ENCODE measurements at regions not wholly inside any gene's neighbourhood (a gene's known extent, or its start where the extent isn't known, plus 50 kb on each side); places are given as distances from the start of the nearest gene placed in this dataset.
"Not testable (repeated sequence)": the region's sequence is repeated elsewhere in the genome, so short reads cannot be mapped to it uniquely, and the experiment has no call there.

DNA sequence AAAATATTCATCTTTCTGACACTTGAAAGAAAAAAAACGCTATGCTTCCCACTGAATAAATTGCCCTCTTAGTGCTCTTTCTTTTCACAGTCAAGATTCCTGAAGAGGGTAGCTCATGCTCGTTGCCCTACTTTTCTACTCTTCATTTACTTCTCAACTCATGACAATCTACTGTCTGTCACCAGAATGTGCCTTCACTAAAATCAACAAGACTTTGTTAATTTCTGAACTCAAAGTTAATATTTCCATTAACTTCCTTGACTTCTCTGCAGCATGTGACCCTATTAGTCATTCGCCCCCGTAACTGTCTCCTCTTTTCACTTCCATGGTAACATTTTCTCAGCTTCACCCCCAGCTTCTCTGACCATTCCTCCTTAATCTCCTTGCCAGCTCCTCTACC, 98.9 kb upstream of the MAPRE2 start:
- no peak for DNase-seq

DNA sequence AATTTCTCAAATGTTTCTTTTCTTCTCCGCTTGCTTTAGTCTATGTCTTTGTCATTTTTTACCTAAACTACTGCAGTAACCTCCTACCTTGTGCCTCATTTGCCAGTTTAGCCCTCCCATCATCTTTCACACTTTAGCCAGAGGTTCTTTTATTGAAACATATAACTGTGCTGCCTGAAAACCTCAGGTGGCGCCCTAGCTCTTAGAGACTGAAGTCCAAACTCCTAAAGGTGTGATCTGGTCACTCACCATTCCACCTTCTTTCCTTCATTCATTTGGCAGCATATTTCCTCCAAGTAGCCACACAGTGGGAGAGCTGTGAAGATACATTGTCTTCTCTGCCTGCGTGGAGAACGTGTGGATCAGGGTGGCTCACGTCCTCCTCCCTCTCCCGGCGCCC, 98.2 kb upstream of the MAPRE2 start:
- DNase-seq = no peak

DNA sequence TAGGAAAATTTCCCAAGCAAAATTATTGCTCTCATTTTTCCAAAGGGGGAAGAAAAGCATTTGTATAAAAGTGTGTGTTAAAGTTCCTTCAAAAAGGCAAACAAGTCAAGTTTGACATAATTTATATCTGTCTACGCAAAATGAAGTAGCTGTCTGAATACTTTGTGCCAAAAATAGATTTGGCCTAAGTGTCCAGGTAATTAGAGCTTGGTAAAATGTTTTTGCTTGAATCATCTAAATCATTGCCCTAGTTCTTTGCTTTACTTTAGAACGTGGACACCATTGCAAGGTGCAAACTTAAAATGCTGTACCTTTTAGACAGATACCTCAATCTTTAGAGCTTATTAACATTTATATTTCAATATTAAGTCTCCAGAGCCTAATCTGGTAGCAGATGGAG, 97.6 kb upstream of the MAPRE2 start:
- DNase-seq = no peak

DNA sequence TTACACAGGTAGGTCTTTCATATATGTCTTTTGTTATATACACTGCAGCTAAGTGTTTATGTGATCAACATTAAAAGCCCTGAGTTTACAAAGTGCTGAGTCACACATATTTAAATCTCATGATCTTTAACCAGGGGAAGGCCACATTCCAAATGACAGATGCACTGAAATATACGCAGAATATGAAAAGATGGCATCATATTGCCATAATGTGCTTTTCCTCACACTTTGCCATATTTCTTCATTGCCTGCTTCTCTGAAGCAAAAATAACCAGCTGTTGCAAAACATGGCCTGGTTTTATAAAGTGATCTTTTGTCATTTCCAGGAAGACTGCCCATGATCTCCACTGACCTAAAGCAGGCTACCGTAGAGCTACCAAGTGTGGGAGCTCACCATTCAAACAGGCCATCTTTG, 93.5 kb upstream of the MAPRE2 start:
- DNase-seq = peak in 1 of 2 experiments; percentile 14

- DNase-seq = no peak
Observed at GRCh38 chr18:34951625-34952379, 89.4 kb upstream of the MAPRE2 start.

DNA sequence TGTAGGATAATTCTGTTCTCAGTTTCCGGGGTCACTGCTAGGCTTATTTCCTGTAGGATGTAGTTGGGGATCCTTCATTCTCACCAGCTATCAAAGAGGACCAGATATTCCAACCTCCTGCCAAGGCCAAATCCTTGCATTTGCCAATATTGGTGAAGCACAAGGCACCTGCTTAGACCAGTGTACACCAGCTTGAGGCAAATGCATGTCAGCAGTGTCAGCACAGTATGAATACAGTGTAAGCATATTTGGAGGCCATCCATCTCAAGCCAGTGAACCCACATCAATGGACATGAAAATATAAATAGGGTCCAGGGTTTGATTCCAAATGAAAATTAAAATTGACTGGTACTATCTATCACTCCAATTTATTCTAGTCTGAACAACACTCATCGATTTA, 88.0 kb upstream of the MAPRE2 start:
- DNase-seq = no peak

GRCh38 chr18:34955494-34955893, 85.7 kb upstream of the MAPRE2 start:
- DNase-seq = not testable (repeated sequence)

DNA sequence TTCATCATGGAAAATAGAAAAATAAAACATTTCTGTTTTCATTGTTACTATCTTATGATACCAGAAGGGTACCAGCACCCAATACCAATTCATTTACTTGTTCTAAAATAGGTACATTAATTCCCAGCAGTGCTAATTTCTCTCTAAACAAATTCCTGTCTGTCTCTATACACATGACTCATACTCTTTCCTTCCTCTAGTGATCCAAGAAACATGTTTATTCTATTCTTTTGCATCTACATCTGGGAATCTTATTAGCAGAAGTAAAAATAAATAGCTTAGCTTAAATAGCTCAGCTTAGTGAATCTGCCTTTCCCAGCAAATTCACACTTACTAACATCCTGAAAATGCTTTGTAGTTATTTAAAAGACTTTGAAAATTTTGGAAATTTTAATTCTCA, 84.5 kb upstream of the MAPRE2 start:
- no peak for DNase-seq

- DNase-seq = no peak
Observed at GRCh38 chr18:34957119-34957863, 83.9 kb upstream of the MAPRE2 start.

DNA sequence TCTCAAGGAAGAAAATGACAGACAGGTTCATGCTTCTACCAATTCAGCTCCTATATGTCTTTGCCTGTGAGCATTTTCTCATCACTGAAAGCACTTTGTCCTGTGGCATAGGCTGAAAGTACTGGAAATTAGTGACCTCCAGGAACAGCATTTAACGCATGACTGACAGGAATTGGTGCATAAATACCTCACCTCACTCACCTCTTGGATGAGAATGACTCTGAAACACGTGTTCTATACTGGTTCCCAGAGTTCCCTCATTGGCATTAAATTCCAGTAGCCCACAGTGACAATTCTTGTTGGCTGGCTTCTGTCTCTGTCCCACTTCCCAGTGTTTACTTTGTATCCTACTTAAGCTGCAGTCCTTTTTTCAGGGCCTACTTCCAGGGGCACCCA, 83.4 kb upstream of the MAPRE2 start:
- no peak for DNase-seq

DNA sequence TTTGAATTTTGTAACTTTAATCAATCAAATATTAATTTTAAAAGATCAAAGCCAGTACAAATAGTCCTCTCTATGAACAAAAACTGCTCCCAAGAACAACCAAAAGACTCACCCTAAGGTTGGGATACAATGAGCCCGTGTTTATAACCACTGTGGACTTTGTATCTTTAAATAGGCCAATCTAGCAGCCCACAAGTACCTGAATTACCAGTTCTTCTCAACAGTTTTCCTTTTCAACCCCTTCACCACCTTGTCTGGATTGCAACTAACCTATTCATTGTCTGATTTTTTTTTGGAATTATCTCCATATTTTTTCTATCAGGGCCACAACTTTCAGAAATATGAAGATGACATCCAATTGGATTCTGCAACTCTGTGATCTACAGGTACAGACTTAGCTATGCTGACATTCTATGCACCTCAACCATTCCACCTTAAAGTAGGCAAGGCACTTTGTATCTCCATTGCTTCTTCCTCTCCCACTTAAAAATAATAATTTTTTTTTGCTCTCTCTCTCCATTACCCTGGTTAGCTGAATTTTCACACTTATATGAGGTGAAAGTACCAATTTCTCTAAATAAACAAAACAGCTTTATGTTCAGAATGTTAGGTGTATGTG, 81.9 kb upstream of the MAPRE2 start:
- DNase-seq = no peak

GRCh38 chr18:34959989-34960388, 81.2 kb upstream of the MAPRE2 start:
- DNase-seq = no peak

DNA sequence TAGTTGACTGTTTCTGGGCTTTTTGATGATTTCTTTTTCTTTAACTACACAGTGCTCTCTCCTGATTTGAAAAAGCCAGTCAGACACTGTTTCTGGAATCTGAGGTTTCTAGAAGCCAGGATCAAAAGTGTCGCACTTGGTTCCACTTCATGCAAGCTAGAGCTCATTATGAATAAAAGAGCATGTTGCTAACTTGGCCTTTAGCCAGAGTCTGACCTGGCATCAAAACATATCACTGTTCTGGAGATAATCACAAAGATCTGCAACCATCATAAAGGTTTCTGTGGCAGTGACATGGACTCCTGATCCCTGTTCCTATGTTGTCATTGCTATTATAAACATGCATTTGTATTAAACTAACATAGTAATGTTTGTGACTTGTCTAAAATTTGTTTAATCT, 76.1 kb upstream of the MAPRE2 start:
- DNase-seq = peak in 1 of 2 experiments; percentile 46

- no peak for DNase-seq
Observed at GRCh38 chr18:34965566-34965965, 75.6 kb upstream of the MAPRE2 start.

DNA sequence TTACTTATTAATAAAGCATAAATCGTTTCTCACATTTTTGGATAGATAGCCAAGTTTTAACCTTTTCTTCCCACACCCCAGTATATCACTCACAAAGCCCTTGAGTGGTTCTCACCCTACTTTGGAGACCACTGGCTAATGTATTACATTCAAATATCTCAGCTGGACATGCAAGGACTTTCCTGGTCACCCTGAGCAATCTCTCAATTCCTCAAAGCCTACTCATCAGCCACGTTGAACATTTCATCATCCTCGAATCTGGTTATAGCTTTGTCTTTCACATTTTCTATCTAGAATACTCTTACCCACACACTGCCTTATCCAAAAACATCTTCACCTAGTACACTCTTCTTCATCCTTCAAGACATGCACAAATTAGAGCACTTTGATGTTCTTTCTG, 71.1 kb upstream of the MAPRE2 start:
- no peak for DNase-seq

GRCh38 chr18:34971313-34971712, 69.9 kb upstream of the MAPRE2 start:
- no peak for DNase-seq

DNA sequence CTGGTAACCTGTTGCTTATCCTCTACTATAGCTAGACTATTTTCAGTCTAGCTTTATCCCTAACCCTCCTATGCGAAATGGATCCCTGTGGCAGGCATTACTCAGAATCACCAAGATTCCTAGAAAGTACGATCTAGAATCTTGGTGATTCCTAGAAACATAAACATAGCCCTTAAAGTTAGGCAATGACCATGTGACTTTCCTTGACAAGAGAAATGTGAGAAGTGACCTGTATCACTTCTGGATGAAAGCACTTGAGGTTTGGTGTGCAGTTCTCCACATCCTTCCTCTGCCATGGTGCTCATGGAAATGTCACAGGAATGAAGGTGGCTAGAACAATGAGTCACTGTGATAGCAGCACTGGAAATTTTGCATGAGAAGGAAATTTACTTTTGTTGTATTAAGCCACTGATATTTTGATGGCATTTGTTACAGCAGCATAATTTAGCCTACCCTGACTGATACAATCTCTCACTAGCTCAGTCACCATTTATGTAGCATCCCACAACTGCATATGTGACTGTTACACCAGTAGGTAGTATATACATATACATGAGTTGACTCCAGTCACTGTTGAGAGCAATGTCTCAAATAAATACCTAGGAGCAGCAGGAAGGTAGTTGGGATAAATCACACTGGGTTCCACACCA, 68.3 kb upstream of the MAPRE2 start:
- DNase-seq = no peak

GRCh38 chr18:34976123-34976522, 65.1 kb upstream of the MAPRE2 start:
- DNase-seq = no peak

DNA sequence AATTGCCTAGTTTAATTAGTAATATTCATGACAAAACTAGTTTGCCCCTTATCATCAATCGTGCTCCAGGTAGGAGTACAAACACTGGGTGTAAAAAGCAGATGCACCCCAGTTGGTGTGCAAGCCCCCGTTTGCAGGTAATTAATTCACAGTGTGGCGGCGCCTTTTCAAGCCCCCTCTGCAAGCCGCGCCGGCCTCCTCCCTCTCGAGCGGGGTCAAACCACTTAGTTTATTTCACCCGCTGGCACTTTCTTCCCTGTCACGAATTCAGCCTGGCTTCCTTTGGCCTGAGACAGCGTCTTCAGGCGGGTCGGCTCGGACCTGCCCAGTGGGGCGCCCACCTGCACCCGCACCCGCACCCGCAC, 64.7 kb upstream of the MAPRE2 start:
- no peak for DNase-seq

- DNase-seq = peak; percentile 73 to 81
Observed at GRCh38 chr18:34976899-34977837, 64.0 kb upstream of the MAPRE2 start.

- peak; percentile 25 to 62 for DNase-seq
Observed at GRCh38 chr18:34977838-34978532, 63.2 kb upstream of the MAPRE2 start.

GRCh38 chr18:34978533-34978893, 62.7 kb upstream of the MAPRE2 start:
- no peak for DNase-seq
